ENCODE measurements at regions not wholly inside any gene's neighbourhood (a gene's known extent, or its start where the extent isn't known, plus 50 kb on each side); places are given as distances from the start of the nearest gene placed in this dataset.

GRCh38 chr16:87228363-87228762 lies 88.8 kb downstream of the C16orf95 start:
- DNase-seq (ENCODE audit: low read depth), result no peak
- no peak overlapping the region for H3K4me3 ChIP-seq (ENCODE audit: low read depth, low read length)
- TF ChIP-seq, protein P1, sequence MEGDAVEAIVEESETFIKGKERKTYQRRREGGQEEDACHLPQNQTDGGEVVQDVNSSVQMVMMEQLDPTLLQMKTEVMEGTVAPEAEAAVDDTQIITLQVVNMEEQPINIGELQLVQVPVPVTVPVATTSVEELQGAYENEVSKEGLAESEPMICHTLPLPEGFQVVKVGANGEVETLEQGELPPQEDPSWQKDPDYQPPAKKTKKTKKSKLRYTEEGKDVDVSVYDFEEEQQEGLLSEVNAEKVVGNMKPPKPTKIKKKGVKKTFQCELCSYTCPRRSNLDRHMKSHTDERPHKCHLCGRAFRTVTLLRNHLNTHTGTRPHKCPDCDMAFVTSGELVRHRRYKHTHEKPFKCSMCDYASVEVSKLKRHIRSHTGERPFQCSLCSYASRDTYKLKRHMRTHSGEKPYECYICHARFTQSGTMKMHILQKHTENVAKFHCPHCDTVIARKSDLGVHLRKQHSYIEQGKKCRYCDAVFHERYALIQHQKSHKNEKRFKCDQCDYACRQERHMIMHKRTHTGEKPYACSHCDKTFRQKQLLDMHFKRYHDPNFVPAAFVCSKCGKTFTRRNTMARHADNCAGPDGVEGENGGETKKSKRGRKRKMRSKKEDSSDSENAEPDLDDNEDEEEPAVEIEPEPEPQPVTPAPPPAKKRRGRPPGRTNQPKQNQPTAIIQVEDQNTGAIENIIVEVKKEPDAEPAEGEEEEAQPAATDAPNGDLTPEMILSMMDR (conservative IDR thresholded peaks at IDR 0.05; ENCODE audit: low read depth, low read length), result no peak

DNA sequence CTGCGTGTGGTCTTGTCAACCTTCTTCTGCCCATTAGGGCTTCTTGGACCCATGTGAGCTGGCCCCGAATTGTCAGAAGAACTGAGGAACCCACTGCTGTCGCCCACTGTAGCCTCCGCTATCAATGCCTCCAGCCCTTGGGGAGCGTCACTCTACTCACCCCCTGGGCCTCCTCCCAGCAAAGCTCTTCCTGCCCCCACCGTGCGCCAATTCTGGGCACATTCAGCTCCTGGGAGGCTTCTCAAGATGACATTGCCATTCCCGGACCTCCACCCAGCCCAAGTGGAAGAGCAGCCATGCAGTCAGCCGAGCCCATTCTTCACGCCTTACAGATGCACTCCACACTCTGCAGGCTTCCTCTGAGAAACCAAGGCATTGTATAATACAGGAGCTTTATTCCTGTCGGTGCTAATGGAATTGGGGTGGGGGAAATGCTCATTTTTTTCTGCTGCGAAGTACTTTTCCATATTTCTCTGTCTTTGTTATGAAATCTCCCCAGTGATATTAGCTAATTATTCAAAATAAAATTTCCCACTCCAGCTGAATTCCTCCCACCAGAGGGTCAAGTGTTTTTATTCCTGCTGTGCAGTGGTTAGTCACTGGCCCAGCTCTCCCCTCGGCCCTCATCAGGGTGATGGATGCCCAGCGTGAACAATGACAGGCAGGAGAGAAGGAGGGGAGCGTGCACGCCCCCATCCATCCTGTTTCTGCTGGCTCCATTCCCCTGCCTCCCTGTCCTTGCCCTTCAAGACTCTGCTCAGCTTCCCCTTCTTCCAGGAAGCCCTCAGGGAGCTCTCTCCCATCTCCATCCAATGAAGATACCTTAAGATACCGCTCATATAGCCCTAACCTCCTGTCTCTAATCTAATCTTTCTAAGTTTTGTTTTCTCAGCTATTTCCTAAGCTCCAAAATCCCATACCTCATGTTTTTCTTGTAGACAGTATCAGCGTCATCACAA lies 87.7 kb downstream of the C16orf95 start:
- TF ChIP-seq, protein P1 (conservative IDR thresholded peaks at IDR 0.05; ENCODE audit: low read depth, low read length), result peak; percentile 33
- peak; percentile 74 for DNase-seq (ENCODE audit: low read depth)
- H3K4me3 ChIP-seq (ENCODE audit: low read depth, low read length), result no peak overlapping the region

DNA sequence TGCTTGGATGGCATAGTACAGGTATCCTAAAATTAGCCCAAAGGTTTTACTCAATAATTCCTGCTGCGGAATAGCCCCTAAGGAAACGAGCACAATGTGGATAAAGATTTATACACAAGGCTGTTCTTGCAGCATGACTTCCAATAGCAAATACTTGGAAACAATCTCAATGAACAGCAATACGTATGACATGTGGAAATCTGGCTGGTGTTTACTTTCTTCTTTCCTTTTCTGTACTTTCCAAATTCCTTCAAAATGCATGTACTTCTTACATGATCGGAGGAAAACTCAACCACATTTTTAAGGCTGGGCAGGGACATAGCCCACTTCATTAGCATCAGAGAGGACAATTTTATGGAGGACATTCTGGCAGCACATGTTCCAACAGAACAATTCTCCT lies 86.6 kb downstream of the C16orf95 start:
- no peak overlapping the region for H3K4me3 ChIP-seq (ENCODE audit: low read depth, low read length)
- no peak for DNase-seq (ENCODE audit: low read depth)
- TF ChIP-seq, protein P1 (conservative IDR thresholded peaks at IDR 0.05; ENCODE audit: low read depth, low read length), result no peak

- DNase-seq (ENCODE audit: low read depth), result no peak
- TF ChIP-seq, protein P1 (conservative IDR thresholded peaks at IDR 0.05; ENCODE audit: low read depth, low read length), result no peak
Observed at GRCh38 chr16:87231295-87231694, 85.9 kb downstream of the C16orf95 start.

GRCh38 chr16:87231911-87232310 lies 85.3 kb downstream of the C16orf95 start:
- DNase-seq (ENCODE audit: low read depth), result no peak
- TF ChIP-seq, protein P1 (conservative IDR thresholded peaks at IDR 0.05; ENCODE audit: low read depth, low read length), result no peak
- no peak overlapping the region for H3K4me3 ChIP-seq (ENCODE audit: low read depth, low read length)

More at GRCh38 chr16:87231295-87231694, 85.9 kb downstream of the C16orf95 start:
- no peak overlapping the region for H3K4me3 ChIP-seq (ENCODE audit: low read depth, low read length)

- peak; percentile 82 for DNase-seq (ENCODE audit: low read depth)
- TF ChIP-seq, protein P1 (conservative IDR thresholded peaks at IDR 0.05; ENCODE audit: low read depth, low read length), result peak; percentile 76
- H3K4me3 ChIP-seq (ENCODE audit: low read depth, low read length), result no peak overlapping the region
Observed at GRCh38 chr16:87233928-87234327, 83.3 kb downstream of the C16orf95 start.
